ENCODE measurements at regions not wholly inside any gene's neighbourhood (a gene's known extent, or its start where the extent isn't known, plus 50 kb on each side); places are given as distances from the start of the nearest gene placed in this dataset.

DNA sequence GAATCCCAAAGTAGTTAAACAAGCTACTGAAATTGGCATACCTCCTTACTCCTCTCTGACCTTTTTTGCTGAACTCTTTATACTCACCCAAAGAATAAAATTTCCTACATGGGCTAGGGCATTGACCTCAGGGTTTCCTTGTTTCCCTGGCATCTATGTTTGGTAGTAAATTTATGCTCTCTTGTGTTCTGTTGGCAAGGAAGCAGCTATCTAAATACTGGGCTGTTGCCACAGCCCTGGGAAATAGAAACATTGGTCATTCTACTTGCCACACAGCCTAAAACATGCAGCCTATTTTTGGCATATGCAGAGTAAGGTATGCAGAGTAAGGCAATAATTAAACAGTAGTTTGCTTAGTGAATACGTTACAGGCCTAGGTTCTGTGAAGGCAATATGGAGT lies 351.4 kb downstream of the HLX start:
- Mint-ChIP-seq H3K36me3 (ENCODE audit: low read depth) (no peaks in the 10 kb centered on the region), H3K4me3 (no peak overlapping the region), H3K4me1 (peaks cover 30% of the 10 kb centered on the region), H3K27me3 (ENCODE audit: insufficient read depth) (peaks cover 24% of the 10 kb centered on the region), H3K9me3 (peaks cover 16% of the 10 kb centered on the region), H3K27ac (no peak overlapping the region)
- Histone ChIP-seq H3K36me3 (ENCODE audit: control insufficient read depth, insufficient read depth, low read length) (no peaks in the 10 kb centered on the region), H3K4me1 (ENCODE audit: control insufficient read depth, insufficient read depth, low read length) (peaks cover 10% of the 10 kb centered on the region), H3K9ac (ENCODE audit: extremely low read depth, low read length, poor library complexity, severe bottlenecking) (no peak overlapping the region), H3K9me3 (ENCODE audit: control insufficient read depth, low read length) (peaks cover 20% of the 10 kb centered on the region), H3K4me3 (ENCODE audit: low read length) (no peak overlapping the region), H3K27me3 (ENCODE audit: control insufficient read depth, insufficient read depth, low read length, poor library complexity, severe bottlenecking) (peaks cover 22% of the 10 kb centered on the region), H3K27ac (ENCODE audit: low read depth, low read length) (no peak overlapping the region)
- TF ChIP-seq, protein P1, sequence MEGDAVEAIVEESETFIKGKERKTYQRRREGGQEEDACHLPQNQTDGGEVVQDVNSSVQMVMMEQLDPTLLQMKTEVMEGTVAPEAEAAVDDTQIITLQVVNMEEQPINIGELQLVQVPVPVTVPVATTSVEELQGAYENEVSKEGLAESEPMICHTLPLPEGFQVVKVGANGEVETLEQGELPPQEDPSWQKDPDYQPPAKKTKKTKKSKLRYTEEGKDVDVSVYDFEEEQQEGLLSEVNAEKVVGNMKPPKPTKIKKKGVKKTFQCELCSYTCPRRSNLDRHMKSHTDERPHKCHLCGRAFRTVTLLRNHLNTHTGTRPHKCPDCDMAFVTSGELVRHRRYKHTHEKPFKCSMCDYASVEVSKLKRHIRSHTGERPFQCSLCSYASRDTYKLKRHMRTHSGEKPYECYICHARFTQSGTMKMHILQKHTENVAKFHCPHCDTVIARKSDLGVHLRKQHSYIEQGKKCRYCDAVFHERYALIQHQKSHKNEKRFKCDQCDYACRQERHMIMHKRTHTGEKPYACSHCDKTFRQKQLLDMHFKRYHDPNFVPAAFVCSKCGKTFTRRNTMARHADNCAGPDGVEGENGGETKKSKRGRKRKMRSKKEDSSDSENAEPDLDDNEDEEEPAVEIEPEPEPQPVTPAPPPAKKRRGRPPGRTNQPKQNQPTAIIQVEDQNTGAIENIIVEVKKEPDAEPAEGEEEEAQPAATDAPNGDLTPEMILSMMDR (conservative IDR thresholded peaks at IDR 0.05) = no peak
- 100% methylated on average over 1 of the region's 1 CpG for WGBS, 2 experiments (ENCODE audit: insufficient coverage in 1 of 2, insufficient read length in 1 of 2)
- DNase-seq = no peak

DNA sequence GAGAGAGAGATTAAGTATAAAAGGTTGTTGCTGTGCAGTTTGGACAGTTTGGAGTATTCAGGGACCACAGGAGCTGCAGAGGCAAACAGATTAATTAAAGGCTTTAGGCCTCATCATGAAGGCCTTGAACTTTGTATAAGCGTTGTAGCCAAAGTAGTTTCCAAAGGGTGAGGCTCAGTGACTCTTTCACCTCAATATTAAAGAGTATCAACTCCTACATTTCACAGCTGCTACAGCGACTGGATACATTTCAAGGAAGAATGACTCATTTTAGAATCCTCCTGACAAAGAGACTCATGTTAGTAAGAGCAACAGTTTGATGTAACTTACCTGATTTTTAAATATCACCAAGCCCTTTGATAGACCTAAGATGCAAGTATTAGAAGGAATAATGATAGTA lies 355.5 kb downstream of the HLX start:
- Histone ChIP-seq H3K9me3 (ENCODE audit: control insufficient read depth, low read length) (peaks cover 11% of the 10 kb centered on the region), H3K36me3 (ENCODE audit: control insufficient read depth, insufficient read depth, low read length) (no peaks in the 10 kb centered on the region)

DNA sequence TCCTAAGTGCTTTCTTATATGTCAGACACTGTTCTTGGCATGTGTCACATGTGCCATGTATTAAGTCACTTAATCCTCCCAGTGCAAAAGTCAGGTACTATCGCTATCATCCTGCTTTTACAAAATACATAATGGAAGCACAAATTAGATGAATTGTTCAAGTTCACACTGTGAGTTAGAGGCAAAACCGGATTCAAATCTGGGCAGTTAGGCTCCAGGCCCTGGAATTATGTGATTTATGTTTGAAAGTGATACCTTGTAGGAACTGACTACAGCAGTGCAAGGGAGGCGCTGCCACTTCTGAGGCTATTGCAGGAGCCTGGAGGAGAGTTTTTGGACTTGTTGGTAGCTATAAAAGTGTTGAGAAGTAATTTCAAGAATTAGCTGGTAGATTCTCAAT lies 358.3 kb downstream of the HLX start:
- Mint-ChIP-seq H3K4me3 (no peak overlapping the region), H3K36me3 (ENCODE audit: low read depth) (no peaks in the 10 kb centered on the region), H3K4me1 (no peaks in the 10 kb centered on the region), H3K27me3 (ENCODE audit: insufficient read depth) (no peaks in the 10 kb centered on the region), H3K27ac (no peak overlapping the region), H3K9me3 (peaks cover 13% of the 10 kb centered on the region)
- Histone ChIP-seq H3K36me3 (ENCODE audit: control insufficient read depth, insufficient read depth, low read length) (no peaks in the 10 kb centered on the region), H3K27me3 (ENCODE audit: control insufficient read depth, insufficient read depth, low read length, poor library complexity, severe bottlenecking) (no peaks in the 10 kb centered on the region), H3K4me1 (ENCODE audit: control insufficient read depth, insufficient read depth, low read length) (no peaks in the 10 kb centered on the region), H3K27ac (ENCODE audit: low read depth, low read length) (no peak overlapping the region), H3K9me3 (ENCODE audit: control insufficient read depth, low read length) (peaks cover 11% of the 10 kb centered on the region), H3K4me3 (ENCODE audit: low read length) (no peak overlapping the region), H3K9ac (ENCODE audit: extremely low read depth, low read length, poor library complexity, severe bottlenecking) (no peak overlapping the region)
- WGBS, 2 experiments (ENCODE audit: insufficient coverage in 1 of 2, insufficient read length in 1 of 2) = 90 to 94% methylated on average over 2 to 3 of the region's 3 CpGs
- TF ChIP-seq, protein P1 (conservative IDR thresholded peaks at IDR 0.05) = no peak
- DNase-seq = no peak

More for the DNA sequence above, 355.5 kb downstream of the HLX start:
- Mint-ChIP-seq H3K9me3 (peaks cover 13% of the 10 kb centered on the region), H3K4me3 (no peak overlapping the region), H3K27me3 (ENCODE audit: insufficient read depth) (no peaks in the 10 kb centered on the region), H3K36me3 (ENCODE audit: low read depth) (no peaks in the 10 kb centered on the region), H3K27ac (no peak overlapping the region), H3K4me1 (peaks cover 5% of the 10 kb centered on the region)
- 88 to 100% methylated on average over 1 to 2 of the region's 2 CpGs for WGBS, 2 experiments (ENCODE audit: insufficient coverage in 1 of 2, insufficient read length in 1 of 2)
- Histone ChIP-seq H3K4me1 (ENCODE audit: control insufficient read depth, insufficient read depth, low read length) (no peaks in the 10 kb centered on the region), H3K4me3 (ENCODE audit: low read length) (no peak overlapping the region), H3K9ac (ENCODE audit: extremely low read depth, low read length, poor library complexity, severe bottlenecking) (no peak overlapping the region), H3K27me3 (ENCODE audit: control insufficient read depth, insufficient read depth, low read length, poor library complexity, severe bottlenecking) (no peaks in the 10 kb centered on the region), H3K27ac (ENCODE audit: low read depth, low read length) (no peak overlapping the region)
- no peak for DNase-seq
- TF ChIP-seq, protein P1 (conservative IDR thresholded peaks at IDR 0.05) = no peak
